ENCODE measurements at regions not wholly inside any gene's neighbourhood (a gene's known extent, or its start where the extent isn't known, plus 50 kb on each side); places are given as distances from the start of the nearest gene placed in this dataset.
A peak's percentile ranks its signal among the peaks of the same experiment; 100 is the strongest.
"Not testable (repeated sequence)": the region's sequence is repeated elsewhere in the genome, so short reads cannot be mapped to it uniquely, and the experiment has no call there.

GRCh38 chr9:88872192-88872946 lies 118.9 kb upstream of the S1PR3 start:
- no peak for DNase-seq (ENCODE audit: low read depth)

GRCh38 chr9:88873635-88874034 lies 117.6 kb upstream of the S1PR3 start:
- no peak for DNase-seq (ENCODE audit: low read depth)

GRCh38 chr9:88874391-88874790 lies 116.9 kb upstream of the S1PR3 start:
- no peak for DNase-seq (ENCODE audit: low read depth)

- DNase-seq (ENCODE audit: low read depth), result no peak
Measured at GRCh38 chr9:88875400-88876120, 115.7 kb upstream of the S1PR3 start.

GRCh38 chr9:88880199-88880598 lies 111.1 kb upstream of the S1PR3 start:
- DNase-seq (ENCODE audit: low read depth), result no peak

- not testable (repeated sequence) for DNase-seq (ENCODE audit: low read depth)
Measured at GRCh38 chr9:88884291-88884690, 107.0 kb upstream of the S1PR3 start.

- DNase-seq (ENCODE audit: low read depth), result not testable (repeated sequence)
Measured at GRCh38 chr9:88886762-88887161, 104.5 kb upstream of the S1PR3 start.

GRCh38 chr9:88889386-88889785 lies 101.9 kb upstream of the S1PR3 start:
- DNase-seq (ENCODE audit: low read depth), result no peak

GRCh38 chr9:88890546-88890945 lies 100.7 kb upstream of the S1PR3 start:
- DNase-seq (ENCODE audit: low read depth), result no peak

GRCh38 chr9:88891040-88891439 lies 100.2 kb upstream of the S1PR3 start:
- no peak for DNase-seq (ENCODE audit: low read depth)

GRCh38 chr9:88892724-88893123 lies 98.5 kb upstream of the S1PR3 start:
- no peak for DNase-seq (ENCODE audit: low read depth)

- DNase-seq (ENCODE audit: low read depth), result no peak
Measured at GRCh38 chr9:88897081-88897480, 94.2 kb upstream of the S1PR3 start.

- no peak for DNase-seq (ENCODE audit: low read depth)
Measured at GRCh38 chr9:88898039-88898720, 93.1 kb upstream of the S1PR3 start.

GRCh38 chr9:88905506-88905905 lies 85.8 kb upstream of the S1PR3 start:
- no peak for DNase-seq (ENCODE audit: low read depth)

- no peak for DNase-seq (ENCODE audit: low read depth)
Measured at GRCh38 chr9:88915916-88916315, 75.4 kb upstream of the S1PR3 start.

GRCh38 chr9:88916894-88917293 lies 74.4 kb upstream of the S1PR3 start:
- no peak for DNase-seq (ENCODE audit: low read depth)

- DNase-seq (ENCODE audit: low read depth), result no peak
Measured at GRCh38 chr9:88917375-88917774, 73.9 kb upstream of the S1PR3 start.

GRCh38 chr9:88918537-88918936 lies 72.7 kb upstream of the S1PR3 start:
- not testable (repeated sequence) for DNase-seq (ENCODE audit: low read depth)

- DNase-seq (ENCODE audit: low read depth), result no peak
Measured at GRCh38 chr9:88920645-88921044, 70.6 kb upstream of the S1PR3 start.

- peak; percentile 19 for DNase-seq (ENCODE audit: low read depth)
Measured at GRCh38 chr9:88922091-88922490, 69.2 kb upstream of the S1PR3 start.

GRCh38 chr9:88923092-88923491 lies 68.2 kb upstream of the S1PR3 start:
- no peak for DNase-seq (ENCODE audit: low read depth)

- DNase-seq (ENCODE audit: low read depth), result no peak
Measured at GRCh38 chr9:88923653-88924288, 67.5 kb upstream of the S1PR3 start.

GRCh38 chr9:88925481-88925880 lies 65.8 kb upstream of the S1PR3 start:
- no peak for DNase-seq (ENCODE audit: low read depth)

Measured in activated gamma-delta T cell treated with anti-CD3 and anti-CD28 coated beads, Interleukin-2, amount 50 U/mL, for 16 hours (primary cell).